Lower lobe of right lung (tissue), 2 donors: ENCODE measurements at regions not wholly inside any gene's neighbourhood (a gene's known extent, or its start where the extent isn't known, plus 50 kb on each side); places are given as distances from the start of the nearest gene placed in this dataset.
"Not testable (repeated sequence)": the region's sequence is repeated elsewhere in the genome, so short reads cannot be mapped to it uniquely, and the experiment has no call there.

ENCODE experiments used
- ATAC-seq, 2 donors: fragments of 200-7000 bp; cut with Tn5 transposase; one replicate each; pipeline ENCODE4 v1.9.1; 2020 to 2022; ENCODE audit warnings: mild to moderate bottlenecking in 2 of 2, moderate library complexity in 2 of 2
- DNase-seq: peaks from one replicate; pipeline ENCODE4 v3.0.0-alpha.2; 2020
- H3K27ac ChIP-seq: fragments of 200-600 bp; one replicate; pipeline ENCODE4 v1.8.0; 2022
- H3K27me3 ChIP-seq: fragments of 200-600 bp; one replicate; pipeline ENCODE4 v1.8.0; 2022; ENCODE audit warnings: low read depth
- H3K36me3 ChIP-seq: fragments of 200-600 bp; one replicate; pipeline ENCODE4 v1.8.0; 2022; ENCODE audit warnings: mild to moderate bottlenecking
- H3K4me1 ChIP-seq: fragments of 200-600 bp; one replicate; pipeline ENCODE4 v1.8.0; 2022
- H3K4me3 ChIP-seq: fragments of 200-600 bp; one replicate; pipeline ENCODE4 v1.8.0; 2022; ENCODE audit warnings: mild to moderate bottlenecking
- H3K9me3 ChIP-seq: fragments of 200-600 bp; one replicate; pipeline ENCODE4 v1.8.0; 2022
- CTCF ChIP-seq: fragments of 200-600 bp; IDR thresholded peaks from one replicate; pipeline ENCODE4 v1.8.0; 2022; ENCODE audit warnings: antibody characterized with exemption, mild to moderate bottlenecking
- intact Hi-C: fragments of 100-400 bp; cut with DNase I; formaldehyde crosslinking; loops from one replicate; pipeline ENCODE4 v1.11.0; 2022
- donor health status: DM: no; HTN: yes; CAD: no; lungs with severe emphysema.

GRCh38 chr13:86357106-86357505, 557.9 kb upstream of the SLITRK6 start:
- Histone ChIP-seq H3K9me3 (peaks cover 4% of the 10 kb centered on the region), H3K27me3 (no peaks in the 10 kb centered on the region), H3K4me3 (no peak overlapping the region), H3K36me3 (no peaks in the 10 kb centered on the region), H3K27ac (no peak overlapping the region), H3K4me1 (no peaks in the 10 kb centered on the region)
- intact Hi-C loops = no loop called here
- ATAC-seq (no peak), DNase-seq (no peak)
- no peak for TF ChIP-seq CTCF

GRCh38 chr13:86363749-86364148, 564.5 kb upstream of the SLITRK6 start:
- DNase-seq, H3K4me1 ChIP-seq, H3K27ac ChIP-seq, H3K4me3 ChIP-seq, H3K36me3 ChIP-seq, ATAC-seq, H3K27me3 ChIP-seq, intact Hi-C loops, H3K9me3 ChIP-seq: not testable (repeated sequence)

- no peak for TF ChIP-seq CTCF
- H3K27me3 ChIP-seq = no peaks in the 10 kb centered on the region
- intact Hi-C loops = no loop called here
Observed at GRCh38 chr13:86368924-86369323, 569.7 kb upstream of the SLITRK6 start.

GRCh38 chr13:86377451-86377850, 578.2 kb upstream of the SLITRK6 start:
- no peak for TF ChIP-seq CTCF
- no peaks in the 10 kb centered on the region for H3K36me3 ChIP-seq
- DNase-seq (no peak), ATAC-seq (no peak)
- H3K27ac ChIP-seq = no peak overlapping the region
- H3K9me3 ChIP-seq = no peaks in the 10 kb centered on the region
- H3K4me1 ChIP-seq = no peaks in the 10 kb centered on the region
- intact Hi-C loops = no loop called here
- no peak overlapping the region for H3K4me3 ChIP-seq
- H3K27me3 ChIP-seq = no peaks in the 10 kb centered on the region

More at GRCh38 chr13:86368924-86369323, 569.7 kb upstream of the SLITRK6 start:
- H3K4me3 ChIP-seq = no peak overlapping the region
- no peaks in the 10 kb centered on the region for H3K36me3 ChIP-seq
- DNase-seq = no peak
- H3K4me1 ChIP-seq = no peaks in the 10 kb centered on the region
- no peak overlapping the region for H3K27ac ChIP-seq
- ATAC-seq = no peak
- H3K9me3 ChIP-seq = no peaks in the 10 kb centered on the region

- ATAC-seq (no peak), DNase-seq (no peak)
- Histone ChIP-seq H3K4me1 (no peaks in the 10 kb centered on the region), H3K27me3 (no peaks in the 10 kb centered on the region), H3K9me3 (no peaks in the 10 kb centered on the region), H3K27ac (no peak overlapping the region), H3K36me3 (no peaks in the 10 kb centered on the region), H3K4me3 (no peak overlapping the region)
- intact Hi-C loops = no loop called here
- TF ChIP-seq CTCF = no peak
Observed at GRCh38 chr13:86378628-86379027, 579.4 kb upstream of the SLITRK6 start.

GRCh38 chr13:86383151-86383550, 583.9 kb upstream of the SLITRK6 start:
- DNase-seq = no peak

More at GRCh38 chr13:86383151-86383550, 583.9 kb upstream of the SLITRK6 start:
- H3K4me1 ChIP-seq = no peaks in the 10 kb centered on the region
- no peaks in the 10 kb centered on the region for H3K9me3 ChIP-seq
- no peak for ATAC-seq
- H3K4me3 ChIP-seq = no peak overlapping the region
- H3K27me3 ChIP-seq = no peaks in the 10 kb centered on the region
- no peaks in the 10 kb centered on the region for H3K36me3 ChIP-seq
- intact Hi-C loops = no loop called here
- H3K27ac ChIP-seq = no peak overlapping the region
- no peak for TF ChIP-seq CTCF
